ENCODE measurements at regions not wholly inside any gene's neighbourhood (a gene's known extent, or its start where the extent isn't known, plus 50 kb on each side); places are given as distances from the start of the nearest gene placed in this dataset.
"Not testable (repeated sequence)": the region's sequence is repeated elsewhere in the genome, so short reads cannot be mapped to it uniquely, and the experiment has no call there.

GRCh38 chr12:73719223-73719622 is 818.4 kb upstream of the ATXN7L3B start:
- no peak for DNase-seq

- no peak for DNase-seq
Measured at GRCh38 chr12:73726881-73727280, 810.8 kb upstream of the ATXN7L3B start.

GRCh38 chr12:73731658-73732057 is 806.0 kb upstream of the ATXN7L3B start:
- DNase-seq: no peak

GRCh38 chr12:73769337-73769736 is 768.3 kb upstream of the ATXN7L3B start:
- DNase-seq: no peak

GRCh38 chr12:73798523-73798922 is 739.1 kb upstream of the ATXN7L3B start:
- no peak for DNase-seq

- DNase-seq: no peak
Measured at GRCh38 chr12:73815072-73815645, 722.5 kb upstream of the ATXN7L3B start.

- DNase-seq: no peak
Measured at GRCh38 chr12:73817161-73817560, 720.5 kb upstream of the ATXN7L3B start.

GRCh38 chr12:73833746-73834145 is 703.9 kb upstream of the ATXN7L3B start:
- no peak for DNase-seq

- DNase-seq: no peak
Measured at GRCh38 chr12:73841963-73842362, 695.7 kb upstream of the ATXN7L3B start.

- DNase-seq: no peak
Measured at GRCh38 chr12:73863546-73863945, 674.1 kb upstream of the ATXN7L3B start.

- no peak for DNase-seq
Measured at GRCh38 chr12:73867147-73867546, 670.5 kb upstream of the ATXN7L3B start.

GRCh38 chr12:73877291-73877690 is 660.3 kb upstream of the ATXN7L3B start:
- not testable (repeated sequence) for DNase-seq

- DNase-seq: no peak
Measured at GRCh38 chr12:73892201-73892600, 645.4 kb upstream of the ATXN7L3B start.

- DNase-seq: no peak
Measured at GRCh38 chr12:73898645-73899044, 639.0 kb upstream of the ATXN7L3B start.

- no peak for DNase-seq
Measured at GRCh38 chr12:73902260-73902659, 635.4 kb upstream of the ATXN7L3B start.

GRCh38 chr12:73906757-73907156 is 630.9 kb upstream of the ATXN7L3B start:
- no peak for DNase-seq

- no peak for DNase-seq
Measured at GRCh38 chr12:73935817-73936216, 601.8 kb upstream of the ATXN7L3B start.

GRCh38 chr12:73947326-73948026 is 590.2 kb upstream of the ATXN7L3B start:
- DNase-seq: no peak

GRCh38 chr12:73950507-73950906 is 587.1 kb upstream of the ATXN7L3B start:
- DNase-seq: no peak

GRCh38 chr12:73951956-73952703 is 585.5 kb upstream of the ATXN7L3B start:
- no peak for DNase-seq

GRCh38 chr12:73964641-73965040 is 573.0 kb upstream of the ATXN7L3B start:
- no peak for DNase-seq

- DNase-seq: no peak
Measured at GRCh38 chr12:73973486-73973885, 564.1 kb upstream of the ATXN7L3B start.

GRCh38 chr12:73984552-73984951 is 553.1 kb upstream of the ATXN7L3B start:
- no peak for DNase-seq

GRCh38 chr12:73991138-73991537 is 546.5 kb upstream of the ATXN7L3B start:
- no peak for DNase-seq

Measured in T-helper 1 cell (primary cell).